Endothelial cell (in vitro differentiated cells): ENCODE measurements at regions not wholly inside any gene's neighbourhood (a gene's known extent, or its start where the extent isn't known, plus 50 kb on each side); places are given as distances from the start of the nearest gene placed in this dataset.

ENCODE experiments used
- DNase-seq: peaks from one replicate; pipeline ENCODE4 v3.0.0; 2021; ENCODE audit warnings: low spot score
- H3K27ac Mint-ChIP-seq: one replicate; pipeline ENCODE4 v1.8.0; 2021; ENCODE audit warnings: mixed read lengths, inconsistent platforms; ENCODE audit not compliant: unreplicated experiment
- H3K27me3 Mint-ChIP-seq: one replicate; pipeline ENCODE4 v1.8.0; 2021; ENCODE audit warnings: mild to moderate bottlenecking, moderate library complexity, mixed read lengths, inconsistent platforms; ENCODE audit not compliant: unreplicated experiment
- H3K36me3 Mint-ChIP-seq: one replicate; pipeline ENCODE4 v1.8.0; 2021; ENCODE audit warnings: mild to moderate bottlenecking, low read depth, mixed read lengths, inconsistent platforms; ENCODE audit not compliant: unreplicated experiment
- H3K4me1 Mint-ChIP-seq: one replicate; pipeline ENCODE4 v1.8.0; 2021; ENCODE audit warnings: mild to moderate bottlenecking, mixed read lengths, inconsistent platforms; ENCODE audit not compliant: unreplicated experiment
- H3K4me3 Mint-ChIP-seq: one replicate; pipeline ENCODE4 v1.8.0; 2021; ENCODE audit warnings: mild to moderate bottlenecking, mixed read lengths, inconsistent platforms; ENCODE audit not compliant: unreplicated experiment
- H3K9me3 Mint-ChIP-seq: one replicate; pipeline ENCODE4 v1.8.0; 2021; ENCODE audit warnings: mixed read lengths, inconsistent platforms; ENCODE audit not compliant: unreplicated experiment
- CTCF ChIP-seq: fragments of 200-600 bp; sonication (generic); IDR thresholded peaks from one replicate; pipeline ENCODE4 v1.5.0; 2021; ENCODE audit warnings: antibody characterized with exemption; ENCODE audit not compliant: unreplicated experiment

- no peak overlapping the region for H3K27ac Mint-ChIP-seq
- no peaks in the 10 kb centered on the region for H3K9me3 Mint-ChIP-seq
- no peaks in the 10 kb centered on the region for H3K27me3 Mint-ChIP-seq
- no peak for DNase-seq
- TF ChIP-seq CTCF = no peak
- H3K4me3 Mint-ChIP-seq = no peak overlapping the region
- no peaks in the 10 kb centered on the region for H3K36me3 Mint-ChIP-seq
- H3K4me1 Mint-ChIP-seq = peaks cover 4% of the 10 kb centered on the region
Measured at GRCh38 chr2:145050134-145050533, 530.2 kb upstream of the ZEB2 start.

GRCh38 chr2:145049475-145049874, 529.6 kb upstream of the ZEB2 start:
- no peak overlapping the region for H3K4me3 Mint-ChIP-seq
- no peak overlapping the region for H3K27ac Mint-ChIP-seq
- TF ChIP-seq CTCF = no peak
- H3K9me3 Mint-ChIP-seq = no peaks in the 10 kb centered on the region
- no peaks in the 10 kb centered on the region for H3K36me3 Mint-ChIP-seq
- peaks cover 4% of the 10 kb centered on the region for H3K4me1 Mint-ChIP-seq
- H3K27me3 Mint-ChIP-seq = no peaks in the 10 kb centered on the region
- DNase-seq = no peak

- no peaks in the 10 kb centered on the region for H3K27me3 Mint-ChIP-seq
- peaks cover 4% of the 10 kb centered on the region for H3K4me1 Mint-ChIP-seq
- H3K36me3 Mint-ChIP-seq = no peaks in the 10 kb centered on the region
- no peak overlapping the region for H3K4me3 Mint-ChIP-seq
- TF ChIP-seq CTCF = no peak
- DNase-seq = no peak
- no peaks in the 10 kb centered on the region for H3K9me3 Mint-ChIP-seq
- no peak overlapping the region for H3K27ac Mint-ChIP-seq
Measured at GRCh38 chr2:145047554-145047953, 527.6 kb upstream of the ZEB2 start.

GRCh38 chr2:145044491-145044890, 524.6 kb upstream of the ZEB2 start:
- DNase-seq = no peak
- TF ChIP-seq CTCF = no peak
- no peaks in the 10 kb centered on the region for H3K9me3 Mint-ChIP-seq
- H3K27me3 Mint-ChIP-seq = no peaks in the 10 kb centered on the region
- H3K36me3 Mint-ChIP-seq = no peaks in the 10 kb centered on the region
- H3K27ac Mint-ChIP-seq = no peak overlapping the region
- peaks cover 4% of the 10 kb centered on the region for H3K4me1 Mint-ChIP-seq
- no peak overlapping the region for H3K4me3 Mint-ChIP-seq

GRCh38 chr2:145043399-145043834, 523.5 kb upstream of the ZEB2 start:
- Mint-ChIP-seq H3K36me3 (no peaks in the 10 kb centered on the region), H3K27me3 (no peaks in the 10 kb centered on the region), H3K27ac (no peak overlapping the region), H3K4me3 (no peak overlapping the region), H3K9me3 (no peaks in the 10 kb centered on the region), H3K4me1 (peaks cover 4% of the 10 kb centered on the region)
- TF ChIP-seq CTCF = no peak
- no peak for DNase-seq
